Right ventricle myocardium superior (tissue), 1 donor: ENCODE measurements at regions not wholly inside any gene's neighbourhood (a gene's known extent, or its start where the extent isn't known, plus 50 kb on each side); places are given as distances from the start of the nearest gene placed in this dataset.
"Not testable (repeated sequence)": the region's sequence is repeated elsewhere in the genome, so short reads cannot be mapped to it uniquely, and the experiment has no call there.

ENCODE experiments used
- ATAC-seq: fragments of 200-7000 bp; cut with Tn5 transposase; one replicate; pipeline ENCODE4 v1.9.1; 2020; ENCODE audit warnings: mild to moderate bottlenecking; ENCODE audit not compliant: poor library complexity
- DNase-seq: peaks from one replicate; pipeline ENCODE4 v3.0.0-alpha.2; 2020
- intact Hi-C: fragments of 100-400 bp; cut with DNase I; formaldehyde crosslinking; loops from one replicate; pipeline ENCODE4 v1.11.2; 2022
- donor health status: DM: no; HTN: yes; CAD: no; lungs with severe emphysema.

DNA sequence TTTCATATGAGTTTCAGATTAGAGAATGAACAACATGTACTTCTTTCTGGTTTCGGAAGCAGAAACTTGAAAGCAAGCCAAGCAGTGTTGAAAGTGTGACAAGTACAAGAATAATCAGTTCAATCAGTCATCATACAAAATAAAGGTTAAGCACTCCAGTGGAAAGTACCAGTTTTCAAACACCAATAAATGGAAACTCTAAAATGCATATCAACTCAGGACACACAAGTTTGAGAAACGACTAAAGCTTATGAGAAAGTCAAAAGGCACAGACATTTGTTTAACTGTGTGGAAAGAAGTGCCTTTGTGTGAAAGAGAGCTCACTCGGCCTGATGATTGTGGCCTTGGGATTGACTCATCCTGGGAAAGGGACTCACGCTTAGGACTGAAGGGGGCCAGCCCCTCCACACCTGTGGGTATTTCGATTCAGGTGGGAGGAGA lies 60.6 kb upstream of the AKR1C1 start:
- intact Hi-C loops: no loop called here
- ATAC-seq (peak; percentile 96), DNase-seq (no peak)

DNA sequence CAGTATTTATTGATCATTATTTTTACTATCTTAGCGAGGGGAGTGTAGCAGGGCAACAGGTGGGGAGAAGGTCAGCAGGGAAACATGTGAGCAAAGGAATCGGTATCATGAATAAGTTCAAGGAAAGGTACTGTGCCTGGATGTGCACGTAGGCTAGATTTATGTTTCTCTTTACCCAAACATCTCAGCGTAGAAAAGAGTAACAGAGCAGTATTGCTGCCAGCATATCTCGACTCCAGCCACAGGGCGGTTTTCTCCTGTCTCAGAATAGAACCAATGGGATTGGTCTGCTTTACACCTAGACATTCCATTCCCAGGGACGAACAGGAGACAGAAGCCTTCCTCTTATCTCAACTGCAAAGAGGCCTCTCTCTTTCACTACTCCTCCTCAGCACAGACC lies 60.1 kb upstream of the AKR1C1 start:
- DNase-seq, ATAC-seq, intact Hi-C loops: not testable (repeated sequence)

DNA sequence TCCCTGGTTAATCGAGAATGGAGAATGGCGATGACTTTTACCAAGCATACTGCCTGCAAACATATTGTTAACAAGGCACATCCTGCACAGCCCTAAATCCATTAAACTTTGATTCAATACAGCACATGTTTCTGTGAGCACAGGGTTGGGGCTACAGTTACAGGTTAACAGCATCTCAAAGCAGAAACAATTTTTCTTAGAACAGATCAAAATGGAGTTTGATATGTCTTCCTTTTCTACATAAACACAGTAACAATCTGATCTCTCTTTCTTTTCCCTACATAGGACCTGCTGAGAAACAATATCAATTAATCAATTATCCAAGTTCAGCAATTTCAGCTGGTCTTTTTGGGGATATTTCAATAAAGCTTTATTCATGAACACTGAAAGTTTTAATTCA lies 59.5 kb upstream of the AKR1C1 start:
- intact Hi-C loops, ATAC-seq, DNase-seq: not testable (repeated sequence)

DNA sequence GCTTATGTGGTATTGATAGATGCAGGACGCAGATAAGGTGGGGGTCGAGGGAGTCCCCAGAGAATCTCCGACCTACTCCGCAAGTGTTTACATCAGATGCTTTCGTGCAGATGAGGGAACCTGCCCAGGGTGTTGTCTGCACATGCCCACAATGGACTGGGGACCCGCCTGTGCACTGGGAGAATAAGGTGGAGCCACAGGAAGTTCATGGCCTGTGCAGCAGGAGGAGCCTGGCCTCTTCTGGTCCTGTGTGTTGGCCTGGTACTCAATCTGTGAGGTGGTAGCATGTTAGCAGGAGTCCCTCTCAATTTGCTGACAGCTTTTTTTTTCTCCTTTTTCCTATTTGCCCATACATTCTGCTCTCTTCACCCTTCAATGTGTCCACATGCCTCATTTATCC lies 54.1 kb upstream of the AKR1C1 start:
- DNase-seq: no peak
- no peak for ATAC-seq
- intact Hi-C loops: no loop called here
